ENCODE measurements at regions not wholly inside any gene's neighbourhood (a gene's known extent, or its start where the extent isn't known, plus 50 kb on each side); places are given as distances from the start of the nearest gene placed in this dataset.

GRCh38 chr2:4938206-4938605, 754.0 kb upstream of the SOX11 start:
- Histone ChIP-seq H4K20me1 (ENCODE audit: insufficient read depth) (no peaks in the 10 kb centered on the region), H3K9ac (ENCODE audit: low read length) (no peak overlapping the region), H3K4me2 (ENCODE audit: low read length) (no peak overlapping the region), H3K9me3 (ENCODE audit: control insufficient read depth in 1 of 2, insufficient read depth in 1 of 2, low read depth in 1 of 2, low read length in 2 of 2) (peaks cover 13 to 19% of the 10 kb centered on the region in 2 experiments; a peak in 2 of 4 replicates), H3K9me2 (ENCODE audit: insufficient read depth) (no peaks in the 10 kb centered on the region), H3K27me3 (ENCODE audit: insufficient read depth, low read length) (no peaks in the 10 kb centered on the region), H3K79me2 (ENCODE audit: insufficient read depth, low read length) (no peaks in the 10 kb centered on the region), H2AFZ (ENCODE audit: low read depth, low read length, poor library complexity, severe bottlenecking) (no peak overlapping the region), H3K27ac (ENCODE audit: low read depth, low read length) (no peak overlapping the region), H3K36me3 (ENCODE audit: control insufficient read depth in 1 of 2, insufficient read depth in 2 of 2, low read length in 2 of 2) (no peaks in the 10 kb centered on the region), H3K4me3 (replicated peaks in 1 of 2; ENCODE audit: low read depth in 1 of 2, low read length in 2 of 2) (no peak overlapping the region), H3K4me1 (ENCODE audit: control insufficient read depth in 1 of 2, insufficient read depth in 2 of 2, low read length in 2 of 2) (no peaks in the 10 kb centered on the region)
- ChIA-PET RAD21 (ENCODE audit: low non-redundant PET in 1 of 2, low total read pairs in 2 of 2, uncharacterized antibody in 2 of 2, unreplicated experiment in 2 of 2) (no interaction called here), POLR2A (no interaction called here), CTCF (no interaction called here)
- no peak for ATAC-seq
- TF ChIP-seq FOSL1 (IDR thresholded peaks at IDR 0.05; ENCODE audit: low read depth) (no peak), SRF (IDR thresholded peaks at IDR 0.05; ENCODE audit: low read depth) (no peak), POLR2A (IDR thresholded peaks at IDR 0.05; ENCODE audit: borderline replicate concordance, extremely low read depth, insufficient read depth, insufficient read length) (no peak), MAX (IDR thresholded peaks at IDR 0.05) (no peak), TCF7L2 (IDR thresholded peaks at IDR 0.05; ENCODE audit: borderline replicate concordance, extremely low read depth, insufficient read depth, insufficient read length) (no peak), REST (IDR thresholded peaks at IDR 0.05; ENCODE audit: low read depth) (no peak), ZBTB33 (IDR thresholded peaks at IDR 0.05; ENCODE audit: extremely low read depth, insufficient replicate concordance, low read length) (no peak), ZNF274 (IDR thresholded peaks at IDR 0.05; ENCODE audit: low read depth, low read length) (no peak), CBX3 (IDR thresholded peaks at IDR 0.05; ENCODE audit: low read depth) (no peak), EZH2 (IDR thresholded peaks at IDR 0.05) (no peak), ATF3 (IDR thresholded peaks at IDR 0.05) (no peak), EZH2phosphoT487 (IDR thresholded peaks at IDR 0.05; ENCODE audit: borderline replicate concordance) (no peak), RAD21 (IDR thresholded peaks at IDR 0.05; ENCODE audit: low read depth) (no peak), CEBPB (IDR thresholded peaks at IDR 0.05; ENCODE audit: low read depth) (no peak), EGR1 (IDR thresholded peaks at IDR 0.05; ENCODE audit: low read depth) (no peak), JUND (IDR thresholded peaks at IDR 0.05) (no peak), ZFX (IDR thresholded peaks at IDR 0.05) (no peak), POLR2AphosphoS5 (IDR thresholded peaks at IDR 0.05; ENCODE audit: low read depth, low read length) (no peak), SIN3A (IDR thresholded peaks at IDR 0.05; ENCODE audit: low read depth) (no peak), YY1 (IDR thresholded peaks at IDR 0.05; ENCODE audit: extremely low read depth, insufficient replicate concordance, low read depth, low read length) (no peak)
- no peak for DNase-seq (ENCODE audit: low read depth, low spot score)
- no TSS peak for BruUV-seq (replicated peaks)
- intact Hi-C loops (cut with micrococcal nuclease) = no loop called here
